C4-2B (cell line): ENCODE measurements at regions not wholly inside any gene's neighbourhood (a gene's known extent, or its start where the extent isn't known, plus 50 kb on each side); places are given as distances from the start of the nearest gene placed in this dataset.
"Not testable (repeated sequence)": the region's sequence is repeated elsewhere in the genome, so short reads cannot be mapped to it uniquely, and the experiment has no call there.

Source experiments
- CTCF ChIP-seq: fragments of 450-650 bp; conservative IDR thresholded peaks from 2 replicates; pipeline ENCODE4 v1.5.1; 2017; ENCODE audit warnings: mild to moderate bottlenecking
- ZFX ChIP-seq: fragments of 450-650 bp; IDR thresholded peaks from 2 replicates; pipeline ENCODE4 v1.6.1; 2017

GRCh38 chr2:89213151-89213550 is 521.7 kb downstream of the RPIA start:
- TF ChIP-seq CTCF, ZFX: not testable (repeated sequence)
